Liver (tissue), 8 donors: ENCODE measurements at regions not wholly inside any gene's neighbourhood (a gene's known extent, or its start where the extent isn't known, plus 50 kb on each side); places are given as distances from the start of the nearest gene placed in this dataset.

Experiments
- DNase-seq: peaks from one replicate; pipeline ENCODE4 v3.0.0-alpha.2; 2017; ENCODE audit warnings: low spot score
- H3K27ac ChIP-seq, 2 donors: one replicate each; pipeline ENCODE4 v1.7.0; 2013; ENCODE audit warnings: inconsistent platforms in 2 of 2, low read length in 2 of 2, control low read depth in 1 of 2, low read depth in 1 of 2, mild to moderate bottlenecking in 1 of 2
- H3K27me3 ChIP-seq, 4 donors: one replicate each; pipeline versions ENCODE4 v1.6.1 to v1.7.0; 2013; ENCODE audit warnings: low read length in 3 of 4, inconsistent platforms in 1 of 4, mild to moderate bottlenecking in 1 of 4, moderate library complexity in 1 of 4; ENCODE audit not compliant: control insufficient read depth in 4 of 4, insufficient read depth in 4 of 4
- H3K36me3 ChIP-seq, 4 donors: one replicate each; pipeline versions ENCODE4 v1.6.1 to v1.7.0; 2013; ENCODE audit warnings: low read length in 3 of 4, mild to moderate bottlenecking in 3 of 4, low read depth in 1 of 4, moderate library complexity in 1 of 4; ENCODE audit not compliant: control insufficient read depth in 4 of 4, insufficient read depth in 3 of 4
- H3K4me1 ChIP-seq, 4 donors: one replicate each; pipeline versions ENCODE4 v1.6.1 to v1.7.0; 2013; ENCODE audit warnings: low read length in 3 of 4, mild to moderate bottlenecking in 3 of 4, moderate library complexity in 1 of 4; ENCODE audit not compliant: control insufficient read depth in 4 of 4, insufficient read depth in 4 of 4
- H3K4me3 ChIP-seq, 3 donors: one replicate each; pipeline versions ENCODE4 v1.6.1 to v1.7.0; 2013; ENCODE audit warnings: low read length in 3 of 3, control low read depth in 1 of 3, low read depth in 1 of 3, mild to moderate bottlenecking in 1 of 3
- H3K9ac ChIP-seq, 2 donors: one replicate each; pipeline ENCODE4 v1.7.0; 2013; ENCODE audit warnings: low read length in 2 of 2, mild to moderate bottlenecking in 2 of 2, moderate library complexity in 2 of 2, control low read depth in 1 of 2, low read depth in 1 of 2
- H3K9me3 ChIP-seq, 4 donors: one replicate each; pipeline versions ENCODE4 v1.6.1 to v1.7.0; 2013; ENCODE audit warnings: low read length in 3 of 4; ENCODE audit not compliant: control insufficient read depth in 4 of 4
- ATF3 ChIP-seq: IDR thresholded peaks from 2 replicates; pipeline ENCODE4 v1.6.1; 2016; ENCODE audit warnings: antibody characterized with exemption
- CTCF ChIP-seq: fragments of 150-350 bp; IDR thresholded peaks from 2 replicates; pipeline ENCODE4 v1.5.1; 2017; ENCODE audit warnings: improper control_type of control experiment, low read depth, low read length; ENCODE audit not compliant: missing input control
- EGR1 ChIP-seq, 2 donors: IDR thresholded peaks; 2 replicates each; pipeline ENCODE4 v1.6.1; 2016 to 2018; ENCODE audit warnings: antibody characterized with exemption in 2 of 2, low read depth in 2 of 2
- JUND ChIP-seq, 2 donors: IDR thresholded peaks; 2 replicates each; pipeline ENCODE4 v1.6.1; 2016; ENCODE audit warnings: antibody characterized with exemption in 2 of 2
- NR2F2 ChIP-seq: IDR thresholded peaks from 2 replicates; pipeline ENCODE4 v1.6.1; 2016; ENCODE audit warnings: antibody characterized with exemption
- RAD21 ChIP-seq, 2 donors: IDR thresholded peaks; 2 replicates each; pipeline ENCODE4 v1.6.1; 2016; ENCODE audit warnings: antibody characterized with exemption in 2 of 2, mild to moderate bottlenecking in 2 of 2
- SP1 ChIP-seq: IDR thresholded peaks from 2 replicates; pipeline ENCODE4 v1.6.1; 2018; ENCODE audit warnings: antibody characterized with exemption, mild to moderate bottlenecking
- ZBTB33 ChIP-seq: IDR thresholded peaks from 2 replicates; pipeline ENCODE4 v1.6.1; 2016; ENCODE audit warnings: antibody characterized with exemption
- WGBS: extraction: QIAGEN DNeasy Blood & Tissue Kit; methylation state at CpG from one replicate; pipeline ENCODE4 v1.1.7; 2013; 5-methylcytosine and 5-hydroxymethylcytosine counted together
- TF ChIP-seq, protein P1 (sequence below): IDR thresholded peaks from 2 replicates; pipeline ENCODE4 v1.6.1; 2016; ENCODE audit warnings: antibody characterized with exemption
- TF ChIP-seq, protein P2 (sequence below): IDR thresholded peaks from 2 replicates; pipeline ENCODE4 v1.6.1; 2016; ENCODE audit warnings: antibody characterized with exemption, mild to moderate bottlenecking
- donor health status: healthy.
- donor health status: healthy.
- donor health status: healthy.
- donor health status: healthy.
- donor health status: healthy.

DNA sequence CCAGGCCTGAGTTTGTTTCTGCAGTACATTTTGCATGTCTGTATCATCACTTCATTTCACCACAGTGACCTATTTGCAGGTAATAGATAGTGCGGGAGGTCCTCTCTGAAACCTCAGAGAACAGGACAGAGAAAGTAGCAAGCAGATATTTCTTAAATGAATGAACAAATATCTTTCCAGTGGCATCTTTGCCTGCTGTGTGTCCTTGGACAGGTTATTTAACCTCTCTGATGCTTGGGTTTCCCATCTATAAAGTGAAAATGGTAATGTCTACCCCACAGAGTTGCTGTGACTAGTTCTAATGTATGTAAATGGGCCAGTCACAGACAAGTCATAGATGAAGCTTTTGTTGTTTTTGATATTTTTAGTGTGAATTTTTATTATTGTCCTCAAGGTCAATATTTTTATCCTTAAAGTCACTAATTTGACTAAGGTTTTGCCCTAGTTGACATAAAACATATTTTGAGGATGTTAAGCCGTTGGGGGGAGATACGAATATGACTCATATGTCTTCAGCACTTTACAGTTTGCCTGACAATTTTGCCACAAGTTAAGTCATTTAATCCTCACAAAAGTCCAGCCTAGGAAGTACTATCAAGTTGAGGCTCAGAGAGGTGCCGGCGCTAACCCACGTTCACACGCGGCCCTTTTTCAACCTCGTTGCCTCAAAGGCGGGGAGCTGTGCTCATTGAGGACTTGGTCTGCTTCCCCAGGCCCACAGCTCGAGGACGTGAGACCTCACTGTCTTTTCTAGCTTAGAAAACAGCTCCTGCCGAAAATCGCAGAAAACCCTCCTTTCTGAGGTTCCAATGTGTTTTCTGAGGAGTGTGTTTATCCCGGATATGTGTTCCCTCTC, 126.7 kb upstream of the STX18 start:
- Histone ChIP-seq H3K27ac (no peak overlapping the region), H3K27me3 (peaks cover 0 to 2% (median 0%) of the 10 kb centered on the region in 4 donors), H3K9ac (no peak overlapping the region), H3K9me3 (no peaks in the 10 kb centered on the region), H3K4me1 (no peaks in the 10 kb centered on the region), H3K36me3 (no peaks in the 10 kb centered on the region), H3K4me3 (no peak overlapping the region)
- 78% methylated on average over 15 of the region's 15 CpGs for WGBS
- no peak for TF ChIP-seq NR2F2
- no peak for TF ChIP-seq CTCF
- TF ChIP-seq JUND (IDR thresholded peaks at IDR 0.05) = no peak
- TF ChIP-seq ZBTB33 = no peak
- no peak for DNase-seq

DNA sequence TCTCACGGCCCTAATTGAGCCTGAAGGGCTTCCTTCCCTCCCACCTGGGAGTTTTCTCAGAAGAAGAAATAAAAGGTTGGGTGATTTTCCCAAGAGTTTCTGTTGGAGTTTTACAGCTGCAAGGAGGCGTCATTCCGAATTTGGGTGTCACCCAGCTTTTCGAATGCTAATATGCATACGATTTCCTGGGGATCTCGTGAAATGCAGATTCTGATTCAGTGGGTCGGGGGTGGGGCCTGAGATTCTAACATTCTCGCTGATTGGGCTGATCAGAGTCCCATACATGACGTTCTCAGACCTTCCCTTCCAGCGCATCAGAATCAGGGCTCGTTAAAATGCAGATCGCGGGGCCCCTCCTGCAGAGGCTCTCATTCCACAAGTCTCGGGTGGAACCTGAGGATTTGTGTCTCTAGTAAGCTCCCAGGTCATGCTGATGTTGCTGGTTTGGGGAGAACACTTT, 125.8 kb upstream of the STX18 start:
- H3K9ac ChIP-seq = no peak overlapping the region
- no peak for DNase-seq
- no peak overlapping the region for H3K4me3 ChIP-seq
- H3K9me3 ChIP-seq = no peaks in the 10 kb centered on the region
- WGBS = 70% methylated on average over 14 of the region's 14 CpGs
- no peaks in the 10 kb centered on the region for H3K4me1 ChIP-seq
- TF ChIP-seq SP1 (no peak), EGR1 (IDR thresholded peaks at IDR 0.05; ENCODE audit: low read depth in 2 of 2) (no peak), ATF3 (no peak), RAD21 (IDR thresholded peaks at IDR 0.05) (no peak), ZBTB33 (no peak), JUND (IDR thresholded peaks at IDR 0.05) (no peak)
- TF ChIP-seq, protein P1, sequence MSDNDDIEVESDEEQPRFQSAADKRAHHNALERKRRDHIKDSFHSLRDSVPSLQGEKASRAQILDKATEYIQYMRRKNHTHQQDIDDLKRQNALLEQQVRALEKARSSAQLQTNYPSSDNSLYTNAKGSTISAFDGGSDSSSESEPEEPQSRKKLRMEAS = no peak
- TF ChIP-seq, protein P2, sequence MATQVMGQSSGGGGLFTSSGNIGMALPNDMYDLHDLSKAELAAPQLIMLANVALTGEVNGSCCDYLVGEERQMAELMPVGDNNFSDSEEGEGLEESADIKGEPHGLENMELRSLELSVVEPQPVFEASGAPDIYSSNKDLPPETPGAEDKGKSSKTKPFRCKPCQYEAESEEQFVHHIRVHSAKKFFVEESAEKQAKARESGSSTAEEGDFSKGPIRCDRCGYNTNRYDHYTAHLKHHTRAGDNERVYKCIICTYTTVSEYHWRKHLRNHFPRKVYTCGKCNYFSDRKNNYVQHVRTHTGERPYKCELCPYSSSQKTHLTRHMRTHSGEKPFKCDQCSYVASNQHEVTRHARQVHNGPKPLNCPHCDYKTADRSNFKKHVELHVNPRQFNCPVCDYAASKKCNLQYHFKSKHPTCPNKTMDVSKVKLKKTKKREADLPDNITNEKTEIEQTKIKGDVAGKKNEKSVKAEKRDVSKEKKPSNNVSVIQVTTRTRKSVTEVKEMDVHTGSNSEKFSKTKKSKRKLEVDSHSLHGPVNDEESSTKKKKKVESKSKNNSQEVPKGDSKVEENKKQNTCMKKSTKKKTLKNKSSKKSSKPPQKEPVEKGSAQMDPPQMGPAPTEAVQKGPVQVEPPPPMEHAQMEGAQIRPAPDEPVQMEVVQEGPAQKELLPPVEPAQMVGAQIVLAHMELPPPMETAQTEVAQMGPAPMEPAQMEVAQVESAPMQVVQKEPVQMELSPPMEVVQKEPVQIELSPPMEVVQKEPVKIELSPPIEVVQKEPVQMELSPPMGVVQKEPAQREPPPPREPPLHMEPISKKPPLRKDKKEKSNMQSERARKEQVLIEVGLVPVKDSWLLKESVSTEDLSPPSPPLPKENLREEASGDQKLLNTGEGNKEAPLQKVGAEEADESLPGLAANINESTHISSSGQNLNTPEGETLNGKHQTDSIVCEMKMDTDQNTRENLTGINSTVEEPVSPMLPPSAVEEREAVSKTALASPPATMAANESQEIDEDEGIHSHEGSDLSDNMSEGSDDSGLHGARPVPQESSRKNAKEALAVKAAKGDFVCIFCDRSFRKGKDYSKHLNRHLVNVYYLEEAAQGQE = no peak
- H3K27ac ChIP-seq = no peak overlapping the region
- no peaks in the 10 kb centered on the region for H3K36me3 ChIP-seq
- H3K27me3 ChIP-seq = peaks cover 0 to 2% (median 0%) of the 10 kb centered on the region in 4 donors
